ENCODE measurements at regions not wholly inside any gene's neighbourhood (a gene's known extent, or its start where the extent isn't known, plus 50 kb on each side); places are given as distances from the start of the nearest gene placed in this dataset.

- H3K27ac ChIP-seq (ENCODE audit: low read depth, low read length): no peak overlapping the region
- H3K4me3 ChIP-seq (ENCODE audit: low read depth, low read length): no peak overlapping the region
- H3K36me3 ChIP-seq (ENCODE audit: insufficient read depth, low read length): no peaks in the 10 kb centered on the region
- no peak overlapping the region for H2AFZ ChIP-seq (ENCODE audit: low read length, unreplicated experiment)
- H3K4me1 ChIP-seq (ENCODE audit: control insufficient read depth, insufficient read depth, low read length, unreplicated experiment): no peaks in the 10 kb centered on the region
- no peaks in the 10 kb centered on the region for H3K79me2 ChIP-seq (ENCODE audit: control insufficient read depth, insufficient read depth, low read length, unreplicated experiment)
- no peaks in the 10 kb centered on the region for H3K27me3 ChIP-seq (ENCODE audit: insufficient read depth, low read length)
These were observed 422.2 kb upstream of the SALL3 start for GRCh38 chr18:78557371-78557770.

- no peak overlapping the region for H3K4me3 ChIP-seq (ENCODE audit: low read depth, low read length)
- no peaks in the 10 kb centered on the region for H3K36me3 ChIP-seq (ENCODE audit: insufficient read depth, low read length)
- no peak overlapping the region for H2AFZ ChIP-seq (ENCODE audit: low read length, unreplicated experiment)
- no peaks in the 10 kb centered on the region for H3K79me2 ChIP-seq (ENCODE audit: control insufficient read depth, insufficient read depth, low read length, unreplicated experiment)
- no peak overlapping the region for H3K27ac ChIP-seq (ENCODE audit: low read depth, low read length)
- no peaks in the 10 kb centered on the region for H3K4me1 ChIP-seq (ENCODE audit: control insufficient read depth, insufficient read depth, low read length, unreplicated experiment)
- H3K27me3 ChIP-seq (ENCODE audit: insufficient read depth, low read length): no peaks in the 10 kb centered on the region
These were observed 421.4 kb upstream of the SALL3 start for GRCh38 chr18:78558101-78558810.

- H3K36me3 ChIP-seq (ENCODE audit: insufficient read depth, low read length): no peaks in the 10 kb centered on the region
- no peaks in the 10 kb centered on the region for H3K4me1 ChIP-seq (ENCODE audit: control insufficient read depth, insufficient read depth, low read length, unreplicated experiment)
- no peak overlapping the region for H3K27ac ChIP-seq (ENCODE audit: low read depth, low read length)
- H3K79me2 ChIP-seq (ENCODE audit: control insufficient read depth, insufficient read depth, low read length, unreplicated experiment): no peaks in the 10 kb centered on the region
- no peak overlapping the region for H2AFZ ChIP-seq (ENCODE audit: low read length, unreplicated experiment)
- no peak overlapping the region for H3K4me3 ChIP-seq (ENCODE audit: low read depth, low read length)
- no peaks in the 10 kb centered on the region for H3K27me3 ChIP-seq (ENCODE audit: insufficient read depth, low read length)
These were observed 420.7 kb upstream of the SALL3 start for GRCh38 chr18:78558948-78559347.

- Histone ChIP-seq H2AFZ (ENCODE audit: low read length, unreplicated experiment) (no peak overlapping the region), H3K79me2 (ENCODE audit: control insufficient read depth, insufficient read depth, low read length, unreplicated experiment) (no peaks in the 10 kb centered on the region), H3K27me3 (ENCODE audit: insufficient read depth, low read length) (no peaks in the 10 kb centered on the region), H3K36me3 (ENCODE audit: insufficient read depth, low read length) (no peaks in the 10 kb centered on the region), H3K4me1 (ENCODE audit: control insufficient read depth, insufficient read depth, low read length, unreplicated experiment) (no peaks in the 10 kb centered on the region), H3K4me3 (ENCODE audit: low read depth, low read length) (no peak overlapping the region), H3K27ac (ENCODE audit: low read depth, low read length) (no peak overlapping the region)
These were observed 420.0 kb upstream of the SALL3 start for GRCh38 chr18:78559584-78559983.

GRCh38 chr18:78561757-78562510 lies 417.7 kb upstream of the SALL3 start:
- no peak overlapping the region for H3K27ac ChIP-seq (ENCODE audit: low read depth, low read length)
- H3K4me1 ChIP-seq (ENCODE audit: control insufficient read depth, insufficient read depth, low read length, unreplicated experiment): no peaks in the 10 kb centered on the region
- no peak overlapping the region for H3K4me3 ChIP-seq (ENCODE audit: low read depth, low read length)
- no peaks in the 10 kb centered on the region for H3K79me2 ChIP-seq (ENCODE audit: control insufficient read depth, insufficient read depth, low read length, unreplicated experiment)
- no peak overlapping the region for H2AFZ ChIP-seq (ENCODE audit: low read length, unreplicated experiment)
- H3K27me3 ChIP-seq (ENCODE audit: insufficient read depth, low read length): no peaks in the 10 kb centered on the region
- no peaks in the 10 kb centered on the region for H3K36me3 ChIP-seq (ENCODE audit: insufficient read depth, low read length)

GRCh38 chr18:78562531-78562961 lies 417.1 kb upstream of the SALL3 start:
- no peaks in the 10 kb centered on the region for H3K27me3 ChIP-seq (ENCODE audit: insufficient read depth, low read length)
- no peak overlapping the region for H2AFZ ChIP-seq (ENCODE audit: low read length, unreplicated experiment)
- no peaks in the 10 kb centered on the region for H3K36me3 ChIP-seq (ENCODE audit: insufficient read depth, low read length)

GRCh38 chr18:78563110-78563509 lies 416.5 kb upstream of the SALL3 start:
- Histone ChIP-seq H2AFZ (ENCODE audit: low read length, unreplicated experiment) (no peak overlapping the region), H3K27me3 (ENCODE audit: insufficient read depth, low read length) (no peaks in the 10 kb centered on the region), H3K4me3 (ENCODE audit: low read depth, low read length) (no peak overlapping the region), H3K79me2 (ENCODE audit: control insufficient read depth, insufficient read depth, low read length, unreplicated experiment) (no peaks in the 10 kb centered on the region), H3K4me1 (ENCODE audit: control insufficient read depth, insufficient read depth, low read length, unreplicated experiment) (no peaks in the 10 kb centered on the region), H3K27ac (ENCODE audit: low read depth, low read length) (no peak overlapping the region), H3K36me3 (ENCODE audit: insufficient read depth, low read length) (no peaks in the 10 kb centered on the region)

More at GRCh38 chr18:78562531-78562961, 417.1 kb upstream of the SALL3 start:
- Histone ChIP-seq H3K27ac (ENCODE audit: low read depth, low read length) (no peak overlapping the region), H3K79me2 (ENCODE audit: control insufficient read depth, insufficient read depth, low read length, unreplicated experiment) (no peaks in the 10 kb centered on the region), H3K4me3 (ENCODE audit: low read depth, low read length) (no peak overlapping the region), H3K4me1 (ENCODE audit: control insufficient read depth, insufficient read depth, low read length, unreplicated experiment) (no peaks in the 10 kb centered on the region)

GRCh38 chr18:78564030-78564429 lies 415.6 kb upstream of the SALL3 start:
- H3K36me3 ChIP-seq (ENCODE audit: insufficient read depth, low read length): no peaks in the 10 kb centered on the region
- no peaks in the 10 kb centered on the region for H3K4me1 ChIP-seq (ENCODE audit: control insufficient read depth, insufficient read depth, low read length, unreplicated experiment)
- no peaks in the 10 kb centered on the region for H3K79me2 ChIP-seq (ENCODE audit: control insufficient read depth, insufficient read depth, low read length, unreplicated experiment)
- no peak overlapping the region for H3K27ac ChIP-seq (ENCODE audit: low read depth, low read length)
- H3K27me3 ChIP-seq (ENCODE audit: insufficient read depth, low read length): no peaks in the 10 kb centered on the region
- H3K4me3 ChIP-seq (ENCODE audit: low read depth, low read length): no peak overlapping the region
- H2AFZ ChIP-seq (ENCODE audit: low read length, unreplicated experiment): no peak overlapping the region

- H2AFZ ChIP-seq (ENCODE audit: low read length, unreplicated experiment): no peak overlapping the region
- no peak overlapping the region for H3K27ac ChIP-seq (ENCODE audit: low read depth, low read length)
- H3K79me2 ChIP-seq (ENCODE audit: control insufficient read depth, insufficient read depth, low read length, unreplicated experiment): no peaks in the 10 kb centered on the region
- H3K36me3 ChIP-seq (ENCODE audit: insufficient read depth, low read length): no peaks in the 10 kb centered on the region
- no peak overlapping the region for H3K4me3 ChIP-seq (ENCODE audit: low read depth, low read length)
- H3K4me1 ChIP-seq (ENCODE audit: control insufficient read depth, insufficient read depth, low read length, unreplicated experiment): no peaks in the 10 kb centered on the region
- no peaks in the 10 kb centered on the region for H3K27me3 ChIP-seq (ENCODE audit: insufficient read depth, low read length)
These were observed 415.1 kb upstream of the SALL3 start for GRCh38 chr18:78564518-78564917.

- Histone ChIP-seq H3K4me1 (ENCODE audit: control insufficient read depth, insufficient read depth, low read length, unreplicated experiment) (no peaks in the 10 kb centered on the region), H3K4me3 (ENCODE audit: low read depth, low read length) (no peak overlapping the region), H3K27me3 (ENCODE audit: insufficient read depth, low read length) (no peaks in the 10 kb centered on the region), H2AFZ (ENCODE audit: low read length, unreplicated experiment) (no peak overlapping the region), H3K79me2 (ENCODE audit: control insufficient read depth, insufficient read depth, low read length, unreplicated experiment) (no peaks in the 10 kb centered on the region), H3K36me3 (ENCODE audit: insufficient read depth, low read length) (no peaks in the 10 kb centered on the region), H3K27ac (ENCODE audit: low read depth, low read length) (no peak overlapping the region)
These were observed 414.4 kb upstream of the SALL3 start for GRCh38 chr18:78565240-78565639.

- Histone ChIP-seq H3K4me1 (ENCODE audit: control insufficient read depth, insufficient read depth, low read length, unreplicated experiment) (no peaks in the 10 kb centered on the region), H3K79me2 (ENCODE audit: control insufficient read depth, insufficient read depth, low read length, unreplicated experiment) (no peaks in the 10 kb centered on the region), H3K36me3 (ENCODE audit: insufficient read depth, low read length) (no peaks in the 10 kb centered on the region), H3K27ac (ENCODE audit: low read depth, low read length) (no peak overlapping the region), H3K27me3 (ENCODE audit: insufficient read depth, low read length) (no peaks in the 10 kb centered on the region), H2AFZ (ENCODE audit: low read length, unreplicated experiment) (no peak overlapping the region), H3K4me3 (ENCODE audit: low read depth, low read length) (no peak overlapping the region)
These were observed 413.6 kb upstream of the SALL3 start for GRCh38 chr18:78566065-78566464.
